GM13976 (cell line): ENCODE measurements at regions not wholly inside any gene's neighbourhood (a gene's known extent, or its start where the extent isn't known, plus 50 kb on each side); places are given as distances from the start of the nearest gene placed in this dataset.

Experiments
- DNase-seq: peaks from one replicate; pipeline ENCODE4 v3.0.0; 2012; ENCODE audit warnings: low spot score
- in situ Hi-C: fragments of 300-500 bp; cut with MboI; formaldehyde crosslinking; loops from one replicate; pipeline ENCODE4 v1.12.0; 2022; ENCODE audit warnings: low sequenced_read_pairs, mixed read lengths, inconsistent platforms; ENCODE audit not compliant: unreplicated experiment
- TF ChIP-seq, protein P1 (sequence below): IDR thresholded peaks from 2 replicates; pipeline ENCODE4 v1.5.1; 2012; ENCODE audit warnings: borderline replicate concordance, mild to moderate bottlenecking; ENCODE audit not compliant: insufficient read depth; ENCODE audit errors: extremely low read depth, missing control alignments, control extremely low read depth

DNA sequence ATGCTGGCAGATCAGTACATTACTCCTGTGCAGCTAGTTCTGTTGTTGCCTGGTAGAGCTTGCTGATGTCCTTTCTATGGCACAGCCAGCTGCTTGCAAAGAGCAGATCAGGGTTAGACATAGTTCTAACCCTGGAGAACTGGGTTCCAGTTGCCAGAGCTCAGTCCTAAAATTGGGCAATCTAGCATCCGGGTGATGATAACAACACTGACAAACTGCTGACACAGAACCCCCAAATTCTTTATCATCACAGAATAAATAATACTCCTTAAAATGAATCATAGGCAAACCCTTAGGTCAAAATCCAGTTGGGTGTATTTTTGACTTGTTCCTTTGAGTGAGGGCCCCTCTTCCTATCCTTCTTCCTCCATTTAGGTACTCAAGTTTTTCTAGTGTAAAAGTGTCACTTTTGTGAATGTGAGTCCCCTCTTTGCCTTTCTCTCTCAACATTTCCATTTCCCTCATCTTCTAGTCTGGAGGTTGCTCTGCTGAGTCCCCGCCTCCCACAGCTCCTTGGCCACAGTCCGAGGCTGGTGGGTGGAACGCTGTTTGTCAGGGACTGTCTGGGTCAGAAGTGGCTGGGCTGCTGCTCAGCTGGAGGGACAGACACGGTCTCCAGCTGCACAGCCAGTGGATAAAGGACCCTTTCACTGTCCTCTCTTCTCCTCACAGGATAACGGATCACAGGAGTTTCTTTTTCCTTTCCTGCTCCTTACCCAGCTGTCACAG is 93.6 kb upstream of the RASGEF1B start:
- in situ Hi-C loops: no loop called here
- TF ChIP-seq, protein P1, sequence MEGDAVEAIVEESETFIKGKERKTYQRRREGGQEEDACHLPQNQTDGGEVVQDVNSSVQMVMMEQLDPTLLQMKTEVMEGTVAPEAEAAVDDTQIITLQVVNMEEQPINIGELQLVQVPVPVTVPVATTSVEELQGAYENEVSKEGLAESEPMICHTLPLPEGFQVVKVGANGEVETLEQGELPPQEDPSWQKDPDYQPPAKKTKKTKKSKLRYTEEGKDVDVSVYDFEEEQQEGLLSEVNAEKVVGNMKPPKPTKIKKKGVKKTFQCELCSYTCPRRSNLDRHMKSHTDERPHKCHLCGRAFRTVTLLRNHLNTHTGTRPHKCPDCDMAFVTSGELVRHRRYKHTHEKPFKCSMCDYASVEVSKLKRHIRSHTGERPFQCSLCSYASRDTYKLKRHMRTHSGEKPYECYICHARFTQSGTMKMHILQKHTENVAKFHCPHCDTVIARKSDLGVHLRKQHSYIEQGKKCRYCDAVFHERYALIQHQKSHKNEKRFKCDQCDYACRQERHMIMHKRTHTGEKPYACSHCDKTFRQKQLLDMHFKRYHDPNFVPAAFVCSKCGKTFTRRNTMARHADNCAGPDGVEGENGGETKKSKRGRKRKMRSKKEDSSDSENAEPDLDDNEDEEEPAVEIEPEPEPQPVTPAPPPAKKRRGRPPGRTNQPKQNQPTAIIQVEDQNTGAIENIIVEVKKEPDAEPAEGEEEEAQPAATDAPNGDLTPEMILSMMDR: no peak
- DNase-seq: no peak

DNA sequence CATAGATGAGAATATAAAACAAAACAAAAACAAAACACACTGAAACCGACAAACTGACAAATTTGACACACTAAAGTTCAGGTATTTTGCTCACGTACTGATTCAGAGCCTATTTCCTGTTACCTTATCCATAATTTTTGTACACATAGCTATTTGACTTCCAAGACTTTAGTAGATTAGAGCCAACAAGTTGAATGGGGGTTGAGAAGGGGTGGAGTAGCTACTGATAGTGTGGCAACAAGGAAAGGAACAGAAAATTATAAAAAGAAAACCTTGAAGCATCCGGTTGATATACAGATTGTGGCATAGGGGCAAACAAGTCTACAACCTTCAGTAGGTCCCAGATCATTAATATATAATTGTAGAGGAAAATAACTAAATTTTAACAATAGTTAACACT is 92.3 kb upstream of the RASGEF1B start:
- TF ChIP-seq, protein P1: no peak
- no peak for DNase-seq
- in situ Hi-C loops: no loop called here

DNA sequence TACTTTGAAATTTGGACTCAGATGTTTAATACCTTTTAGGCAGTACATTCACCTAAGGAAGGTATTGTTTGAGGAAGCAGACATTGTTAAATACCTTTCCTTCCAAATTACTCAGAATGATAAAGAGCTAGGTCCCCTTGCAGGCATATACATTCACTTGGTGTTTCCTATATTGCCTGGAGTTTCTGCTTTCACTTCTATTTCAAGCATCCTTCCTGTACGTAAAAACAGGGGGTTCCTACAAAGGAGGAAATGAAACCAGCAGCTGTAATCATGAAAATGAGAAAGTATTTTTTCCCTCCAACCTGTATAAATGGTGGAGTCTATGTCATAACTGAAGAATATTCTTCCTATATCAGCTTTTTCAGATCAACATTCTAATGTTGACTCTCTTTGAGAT is 90.4 kb upstream of the RASGEF1B start:
- in situ Hi-C loops: no loop called here
- TF ChIP-seq, protein P1: no peak
- peak; percentile 43 for DNase-seq

DNA sequence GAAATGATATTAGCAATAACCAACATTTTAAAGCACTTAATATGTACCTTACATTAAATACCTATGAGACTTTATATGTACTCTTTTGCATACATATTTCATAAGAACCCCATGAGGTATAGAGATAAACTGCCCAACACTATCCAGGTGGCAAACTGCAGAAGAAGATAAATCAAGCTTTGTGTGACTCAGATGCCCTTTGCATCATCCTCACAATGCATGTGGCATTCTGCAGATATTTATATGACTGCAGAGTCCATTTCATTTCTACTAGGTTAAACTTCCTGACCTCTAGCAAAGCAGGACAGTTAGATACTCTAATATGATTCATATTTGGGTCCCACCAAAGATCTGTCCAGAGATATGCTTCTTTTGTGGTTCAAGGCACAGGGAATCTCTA is 85.6 kb upstream of the RASGEF1B start:
- DNase-seq: no peak
- in situ Hi-C loops: no loop called here
- TF ChIP-seq, protein P1: no peak

DNA sequence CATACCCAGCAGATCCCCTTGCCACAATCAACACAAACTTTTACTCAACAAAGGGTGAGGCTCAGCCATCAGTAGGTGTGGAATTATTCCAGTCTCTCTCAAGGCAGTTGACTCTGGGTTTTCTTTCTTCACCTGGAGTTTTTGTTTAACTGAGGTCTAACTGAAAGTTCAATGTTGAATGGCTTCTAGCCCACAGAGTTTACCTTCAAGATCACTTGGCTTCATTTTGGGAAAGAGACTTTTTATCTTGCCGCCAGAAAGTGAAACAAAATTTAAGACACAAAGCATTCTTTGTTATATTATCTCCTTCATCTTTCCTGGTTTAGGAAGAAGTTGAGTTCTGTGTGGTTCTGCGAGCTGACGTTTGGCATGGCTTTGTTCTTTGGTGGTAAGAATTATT is 83.8 kb upstream of the RASGEF1B start:
- DNase-seq: no peak
- TF ChIP-seq, protein P1: no peak
- in situ Hi-C loops: no loop called here

DNA sequence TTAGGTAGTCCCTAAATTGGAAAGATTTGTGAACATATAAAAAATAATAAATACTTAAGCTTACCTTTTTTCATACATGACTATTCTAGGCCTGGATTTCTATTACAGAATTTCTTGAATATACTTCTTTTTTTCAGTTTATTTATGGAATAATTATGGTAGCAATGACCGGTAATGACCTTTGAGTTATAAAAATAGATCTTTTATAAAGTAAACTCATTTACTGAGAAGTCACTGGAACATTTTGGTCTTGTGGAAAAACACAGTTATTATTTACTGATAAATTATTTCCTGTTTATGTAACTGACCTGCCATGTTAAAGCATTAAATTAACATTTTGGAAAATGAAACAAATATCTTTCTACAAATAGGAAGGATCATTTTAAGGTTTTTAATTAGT is 80.4 kb upstream of the RASGEF1B start:
- in situ Hi-C loops: no loop called here
- DNase-seq: no peak

More for the DNA sequence above, 80.4 kb upstream of the RASGEF1B start:
- TF ChIP-seq, protein P1: no peak
